NCI-H2029 treated with DMSO at 0.1 percent for 48 hours (cell line): ENCODE measurements at regions not wholly inside any gene's neighbourhood (a gene's known extent, or its start where the extent isn't known, plus 50 kb on each side); places are given as distances from the start of the nearest gene placed in this dataset.
"Not testable (repeated sequence)": the region's sequence is repeated elsewhere in the genome, so short reads cannot be mapped to it uniquely, and the experiment has no call there.

Experiments
- DNase-seq: peaks from one replicate; lab custom pipeline; 2025; lab: John Stamatoyannopoulos, UW

DNA sequence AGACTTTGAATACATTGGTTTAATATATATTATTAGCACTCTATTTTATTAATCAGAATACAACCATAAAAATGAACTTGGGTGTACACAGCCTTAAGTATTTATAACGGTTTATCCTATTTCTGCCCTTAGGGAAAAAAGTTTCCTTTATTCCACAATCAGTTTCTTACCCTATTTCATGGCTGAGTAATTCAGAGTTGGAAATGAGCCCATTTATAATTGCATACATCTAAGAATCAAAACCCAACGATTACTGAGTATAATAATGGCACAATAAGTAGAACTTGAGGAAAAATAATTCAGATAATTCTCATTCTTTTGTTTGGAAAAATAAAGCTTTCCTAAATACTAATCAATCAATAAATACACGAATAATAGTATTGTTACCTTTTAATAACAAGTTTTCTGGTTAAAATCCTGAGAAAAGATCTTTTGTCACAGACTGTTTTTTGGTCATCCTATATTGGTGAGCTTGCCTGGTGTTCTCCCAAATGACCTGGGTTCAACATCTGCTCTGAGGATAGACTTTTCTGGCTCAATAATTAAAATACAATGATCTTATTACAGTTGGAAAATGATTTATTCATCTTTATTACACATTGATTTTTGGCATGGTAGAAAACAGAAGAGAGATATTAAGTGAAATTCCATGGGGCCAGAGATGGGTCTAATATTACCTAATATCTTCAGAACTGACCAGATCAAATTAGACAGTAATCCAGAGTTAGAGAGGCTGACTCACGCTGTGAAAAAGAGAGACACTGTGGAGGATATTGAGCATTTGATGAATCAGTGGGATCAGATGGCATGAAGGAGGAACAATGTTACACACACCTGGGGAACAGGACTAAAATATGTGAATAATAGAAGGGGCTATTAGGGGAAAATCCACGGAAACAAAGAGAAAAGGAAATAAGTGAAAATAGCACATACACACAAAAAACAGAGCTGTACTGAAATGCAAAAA is 162.1 kb upstream of the TBX18 start:
- DNase-seq, result no peak

DNA sequence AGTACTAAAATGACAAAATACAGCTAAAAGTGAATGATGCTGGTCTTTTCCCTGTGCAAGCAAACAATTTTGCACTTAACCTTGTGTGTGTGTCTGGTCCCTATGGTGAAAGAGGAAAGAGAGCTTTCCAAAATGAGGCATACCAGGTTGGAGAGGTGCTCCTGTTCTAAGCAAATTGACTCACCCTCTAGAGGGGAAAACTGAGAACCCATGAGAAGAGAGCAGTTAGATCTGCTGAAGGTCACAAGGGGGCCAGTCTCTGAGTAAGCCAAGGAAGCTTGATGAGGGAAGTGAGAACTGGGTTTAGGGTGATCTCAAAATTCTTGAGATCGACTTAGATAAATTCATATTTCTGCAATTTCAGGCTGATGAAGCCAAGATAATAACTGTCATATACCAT is 157.5 kb upstream of the TBX18 start:
- DNase-seq, result peak; percentile 90

DNA sequence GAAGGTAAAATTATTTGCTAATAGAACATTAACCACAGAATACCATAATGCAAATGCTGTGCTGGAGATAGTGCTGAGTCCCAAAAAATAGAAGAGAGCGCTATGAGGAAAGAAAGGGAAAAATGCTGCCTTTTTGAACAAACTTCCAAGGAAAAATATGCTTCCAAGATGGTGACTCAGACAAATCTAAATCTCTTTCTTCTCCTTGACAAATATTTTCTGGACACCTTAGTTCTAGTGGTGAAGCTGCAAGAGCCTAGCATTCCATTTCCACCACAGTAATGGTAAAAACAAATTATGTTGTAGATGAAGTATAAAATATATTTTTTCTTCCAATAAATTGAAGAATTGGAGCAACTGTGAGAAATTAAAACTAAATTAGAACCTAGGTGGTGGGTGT is 155.6 kb upstream of the TBX18 start:
- DNase-seq, result no peak

DNA sequence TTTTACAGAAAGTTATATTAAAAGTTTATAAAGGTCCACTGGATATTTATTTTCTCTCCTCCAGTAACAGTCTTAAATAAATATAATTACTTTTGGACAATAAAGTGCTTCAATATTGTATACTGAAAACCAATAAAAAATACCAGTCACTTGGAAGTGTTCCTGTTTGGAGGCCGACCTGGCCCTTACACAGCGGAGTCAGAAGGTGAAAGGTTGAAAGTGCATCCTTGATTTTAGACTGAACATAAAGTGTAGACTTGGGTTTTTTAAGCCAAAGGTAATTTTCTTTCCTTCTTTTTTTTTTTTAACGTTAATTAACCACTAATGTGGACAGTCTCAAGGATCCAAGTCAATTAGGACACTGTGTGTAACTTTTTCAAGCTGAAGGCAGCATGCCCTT is 152.3 kb upstream of the TBX18 start:
- no peak for DNase-seq

DNA sequence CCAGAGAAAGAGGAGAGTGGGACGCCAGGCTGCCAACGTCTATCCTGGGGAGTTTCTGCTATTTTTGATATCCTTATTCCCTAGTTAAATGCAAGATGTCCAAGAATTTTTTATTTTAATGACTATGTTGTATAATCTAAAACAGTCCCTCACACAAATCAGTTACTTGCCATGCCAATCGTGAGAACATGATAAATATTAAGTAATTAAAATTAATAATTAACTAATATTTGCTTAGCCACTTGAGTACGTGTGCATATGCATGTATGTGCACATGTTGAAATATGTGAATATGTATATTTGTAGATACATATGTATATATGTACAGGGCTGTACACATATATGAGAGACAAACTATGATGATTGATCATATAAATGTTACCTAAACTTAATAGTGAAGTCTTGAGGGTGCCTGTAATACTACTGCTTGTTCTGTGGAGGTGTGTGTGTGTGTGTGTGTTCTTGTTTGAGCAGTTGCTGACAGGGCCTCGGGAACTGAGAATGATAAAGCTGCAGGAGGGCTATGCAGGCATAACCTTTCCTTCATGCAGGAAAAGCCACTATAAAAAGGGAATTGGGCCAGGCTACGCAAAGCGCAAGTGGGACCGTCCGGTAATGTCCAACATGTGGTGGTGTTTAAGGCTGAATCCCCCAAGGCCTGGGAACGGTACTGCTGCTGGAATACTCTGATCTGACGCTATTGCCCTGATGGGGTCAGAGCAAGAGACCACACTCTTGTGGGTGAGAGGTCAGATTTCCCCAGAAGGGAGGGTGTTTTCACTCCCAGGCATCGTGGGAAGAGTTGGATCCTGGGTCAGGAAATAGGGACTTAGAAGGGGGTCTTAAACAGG is 148.3 kb upstream of the TBX18 start:
- no peak for DNase-seq

DNA sequence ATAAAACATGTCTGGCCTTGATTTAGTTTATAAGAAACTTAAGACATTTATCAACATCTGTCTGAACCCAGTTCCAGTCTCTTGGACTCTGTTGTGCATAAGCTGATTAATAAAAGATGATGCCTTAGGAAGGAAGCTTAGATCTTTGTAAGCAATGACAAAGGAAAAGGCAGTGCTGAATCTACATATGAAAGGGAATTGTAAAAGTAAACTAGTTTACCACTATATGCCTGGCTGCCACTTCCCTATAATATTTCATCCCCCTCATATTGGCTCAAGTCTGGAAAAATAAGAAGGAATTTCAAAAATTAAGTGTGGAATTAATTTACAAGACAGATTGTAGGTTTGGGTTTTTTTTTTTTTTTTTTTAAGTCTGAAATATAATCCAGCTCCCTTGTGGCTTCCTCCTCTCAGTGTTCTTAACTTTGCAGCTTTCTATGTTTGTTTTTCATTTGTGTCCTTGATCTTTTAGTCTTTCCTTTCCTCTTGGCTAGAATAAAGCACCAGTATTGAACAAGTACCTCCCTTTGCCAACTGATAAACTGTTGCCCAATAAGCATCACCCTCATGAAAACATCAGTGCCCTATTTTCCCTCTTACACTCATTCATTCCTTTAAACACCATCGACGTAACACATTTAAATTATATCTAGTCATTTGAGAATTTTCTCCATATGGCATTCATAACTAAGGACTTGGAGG is 146.7 kb upstream of the TBX18 start:
- no peak for DNase-seq

DNA sequence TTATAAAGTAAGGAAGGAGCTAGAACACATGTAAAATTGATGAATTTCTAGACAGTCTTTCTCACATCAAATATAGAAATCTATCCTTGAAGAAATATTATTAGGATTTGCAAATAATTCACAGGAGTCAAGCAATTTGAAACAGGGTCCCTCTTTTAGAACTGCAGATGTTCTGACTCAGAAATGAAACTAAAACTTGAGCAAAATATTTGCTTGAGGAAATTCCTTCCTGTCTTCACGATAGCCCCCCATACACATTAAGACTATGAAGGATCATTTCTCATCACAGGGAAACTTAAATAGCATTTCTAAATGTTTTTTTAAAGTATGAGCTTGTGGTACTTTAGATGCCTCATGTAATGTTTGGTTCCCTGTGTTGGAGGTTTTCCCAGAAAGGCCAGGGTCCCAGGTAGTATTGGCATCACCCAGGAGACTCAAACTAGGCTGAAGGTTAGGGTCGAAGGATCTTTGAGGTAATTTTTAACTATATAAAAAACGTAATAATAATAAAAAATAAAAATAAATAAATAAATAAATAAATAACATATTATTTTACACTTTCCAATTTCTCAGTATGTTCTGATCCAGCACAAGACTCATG is 144.0 kb upstream of the TBX18 start:
- DNase-seq, result no peak

DNA sequence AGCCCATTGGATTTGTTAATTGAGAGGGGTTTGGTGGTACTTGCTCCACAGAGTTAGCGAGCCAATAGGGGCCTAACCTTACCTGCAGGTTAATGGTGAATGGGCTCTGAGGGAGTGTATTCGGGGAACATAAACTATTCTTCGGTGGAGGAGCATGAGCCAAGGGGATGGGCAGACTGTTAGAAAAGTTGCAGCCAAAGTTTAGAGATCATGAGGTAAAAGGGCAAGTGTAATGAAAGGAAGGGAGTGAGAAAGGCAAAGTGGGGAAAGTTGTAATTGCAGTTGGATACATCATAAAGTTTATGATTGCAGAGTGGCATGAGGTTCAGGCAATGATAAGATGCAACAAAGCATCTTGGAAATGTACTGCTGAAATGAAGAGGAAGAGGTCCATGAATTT is 142.1 kb upstream of the TBX18 start:
- no peak for DNase-seq

DNA sequence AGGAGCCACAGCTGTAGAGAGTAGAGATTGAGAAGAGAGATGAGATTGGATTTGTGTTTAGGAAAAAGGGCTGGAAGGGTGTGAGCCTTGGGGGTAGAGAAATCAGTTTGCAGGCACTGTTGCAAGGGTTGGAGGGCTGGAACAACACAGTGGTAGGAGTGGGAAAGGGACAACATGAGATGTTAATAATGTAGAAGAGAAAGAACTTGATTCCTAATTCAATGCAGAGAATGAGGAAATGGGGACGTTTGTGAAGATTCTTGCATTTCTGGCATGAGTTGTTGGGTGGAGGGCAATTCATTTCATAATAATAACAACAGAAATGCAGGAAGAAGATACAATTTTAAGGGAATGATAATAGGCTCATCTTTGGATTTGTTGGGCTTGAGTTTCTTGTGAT is 141.4 kb upstream of the TBX18 start:
- no peak for DNase-seq

DNA sequence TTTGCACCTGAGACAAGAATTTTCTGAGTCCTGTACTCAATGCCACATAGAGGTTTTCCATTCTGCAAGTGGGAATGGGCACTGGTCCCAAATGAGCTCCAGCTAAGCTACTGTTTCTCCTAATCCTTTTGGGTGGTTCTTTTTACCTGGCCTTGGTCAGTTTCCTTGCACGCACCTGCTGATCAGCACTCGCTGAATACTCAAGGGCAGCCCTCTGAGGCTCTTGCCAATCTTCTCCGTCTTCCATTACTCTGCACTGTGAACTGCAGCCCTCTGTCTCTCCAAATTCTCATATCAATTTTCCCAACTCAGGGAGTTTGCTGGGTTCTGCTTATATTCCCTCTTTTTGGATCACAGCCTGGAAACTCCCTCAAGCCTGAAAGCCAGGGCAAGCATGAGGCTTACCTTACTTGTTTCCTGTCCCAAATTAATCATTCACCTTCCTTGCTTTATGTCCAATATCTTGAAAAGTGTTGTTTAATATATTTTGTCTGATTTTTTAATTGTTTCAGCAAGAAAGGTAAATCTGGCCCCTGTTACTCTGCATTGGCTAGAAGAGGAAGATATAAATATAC is 138.0 kb upstream of the TBX18 start:
- no peak for DNase-seq

DNA sequence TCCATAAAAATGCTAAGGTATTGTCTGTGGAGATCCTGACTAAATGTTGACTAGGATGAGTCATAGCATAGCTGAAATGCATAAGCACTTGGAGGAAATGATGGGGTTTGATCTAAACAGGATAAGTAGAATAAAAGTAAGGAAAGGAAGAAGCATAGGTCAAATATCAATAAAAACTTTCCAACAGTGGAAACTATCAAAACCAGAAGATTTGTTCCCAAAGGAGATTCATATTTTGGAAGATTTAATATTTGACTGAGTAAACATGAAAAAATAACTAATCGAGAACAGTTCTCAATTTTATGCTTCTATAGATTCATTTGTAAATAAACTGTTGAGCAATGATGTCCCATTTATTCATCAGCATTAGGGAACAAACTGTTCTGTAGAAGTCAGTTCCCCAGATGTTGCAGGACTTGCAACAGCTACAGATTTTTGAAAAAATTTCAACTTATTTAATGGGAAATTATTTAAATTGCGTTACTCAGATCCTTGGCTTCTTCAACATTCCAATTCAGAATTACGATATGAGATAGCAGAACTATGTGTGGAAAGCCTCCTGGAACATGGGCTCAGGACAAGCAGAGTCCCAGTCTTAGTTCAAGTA is 133.7 kb upstream of the TBX18 start:
- no peak for DNase-seq

DNA sequence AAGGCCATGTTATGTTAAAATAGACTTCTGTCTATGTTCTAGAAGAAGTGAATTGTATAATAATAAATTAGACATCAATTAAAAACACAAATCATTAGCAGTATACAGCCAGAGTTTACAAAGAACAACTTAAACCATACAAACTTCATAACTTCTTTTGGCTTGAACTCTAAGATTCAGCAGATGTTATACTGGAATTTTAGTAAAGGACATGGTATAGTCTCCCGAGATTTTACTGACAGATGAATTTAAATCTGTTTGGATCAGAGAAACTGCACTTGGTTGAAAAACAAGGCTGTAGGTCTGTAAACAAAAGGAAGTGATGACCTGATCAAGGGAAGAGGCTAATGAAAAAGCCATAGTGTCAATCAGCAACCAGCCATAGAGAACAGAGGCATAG is 132.6 kb upstream of the TBX18 start:
- DNase-seq, result no peak

DNA sequence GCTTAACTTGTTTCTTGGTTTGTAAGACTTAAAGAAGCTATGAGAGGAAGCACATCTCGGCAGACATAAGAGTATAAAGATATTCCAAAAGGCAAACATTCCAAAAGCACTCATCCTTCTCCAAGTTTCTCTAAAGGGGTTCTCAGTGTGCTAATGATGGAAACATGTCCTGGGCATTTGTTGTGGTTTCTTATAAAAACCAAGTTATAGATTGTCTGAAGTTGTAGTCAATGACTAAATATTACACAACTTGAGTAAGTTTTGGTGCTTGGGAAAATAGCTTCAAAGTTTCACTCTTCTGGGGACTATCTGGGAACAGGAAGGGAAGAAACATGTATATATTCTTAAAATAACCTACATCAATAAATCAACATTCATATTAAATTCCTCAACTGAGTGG is 128.3 kb upstream of the TBX18 start:
- no peak for DNase-seq

DNA sequence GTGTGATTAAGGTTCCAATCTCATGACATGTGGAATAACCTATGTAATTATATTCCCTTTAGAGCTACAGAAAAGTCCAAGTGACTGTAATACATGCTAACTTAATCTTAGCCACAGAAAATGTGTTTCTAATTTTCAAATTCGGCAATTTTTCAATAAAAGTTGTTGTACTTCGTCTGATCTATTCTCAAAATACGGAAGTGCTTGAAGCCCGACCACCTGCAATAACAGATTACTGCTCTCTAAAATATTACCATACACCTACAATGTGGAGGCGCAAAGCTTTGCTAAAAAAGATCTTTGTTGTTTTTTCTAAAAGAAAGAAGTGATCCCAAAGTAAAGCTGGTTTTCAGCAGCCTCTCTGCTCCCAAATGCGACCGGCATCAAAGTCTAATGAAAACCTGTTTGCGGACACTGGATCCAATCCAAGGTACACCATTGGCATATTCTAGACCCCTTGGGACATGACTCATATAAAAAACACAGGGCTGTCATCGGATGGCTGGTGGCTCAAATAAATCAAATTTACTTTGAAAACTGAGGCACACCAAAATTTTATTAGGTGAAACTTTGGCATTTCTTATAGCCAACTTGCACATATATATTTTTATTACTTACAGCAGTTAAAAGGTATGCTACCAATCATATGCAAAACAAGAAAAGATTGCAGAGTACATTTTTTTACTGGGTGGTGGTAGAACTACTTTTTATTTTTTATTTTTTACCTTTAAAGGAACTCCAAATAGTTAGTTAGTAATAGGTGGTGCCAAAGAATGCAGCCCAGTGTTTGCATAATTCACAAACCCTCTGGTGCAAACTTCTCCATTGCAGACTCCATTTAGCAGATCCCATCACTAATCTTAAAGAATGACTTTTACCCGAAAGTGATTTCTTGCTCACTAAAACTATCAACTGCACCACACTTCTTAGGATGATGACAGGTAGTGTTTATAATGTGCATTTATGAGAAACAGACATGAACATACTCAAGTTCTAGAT is 118.7 kb upstream of the TBX18 start:
- no peak for DNase-seq

DNA sequence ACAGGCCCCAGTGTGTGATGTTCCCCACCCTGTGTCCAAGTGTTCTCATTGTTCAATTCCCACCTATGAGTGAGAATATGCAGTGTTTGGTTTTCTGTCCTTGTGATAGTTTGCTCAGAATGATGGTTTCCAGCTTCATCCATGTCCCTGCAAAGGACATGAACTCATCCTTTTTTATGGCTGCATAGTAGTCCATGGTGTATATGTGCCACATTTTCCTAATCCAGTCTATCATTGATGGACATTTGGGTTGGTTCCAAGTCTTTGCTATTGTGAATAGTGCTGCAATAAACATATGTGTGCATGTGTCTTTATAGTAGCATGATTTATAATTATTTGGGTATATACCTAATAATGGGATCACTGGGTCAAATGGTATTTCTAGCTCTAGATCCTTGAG is 115.0 kb upstream of the TBX18 start:
- DNase-seq, result not testable (repeated sequence)

DNA sequence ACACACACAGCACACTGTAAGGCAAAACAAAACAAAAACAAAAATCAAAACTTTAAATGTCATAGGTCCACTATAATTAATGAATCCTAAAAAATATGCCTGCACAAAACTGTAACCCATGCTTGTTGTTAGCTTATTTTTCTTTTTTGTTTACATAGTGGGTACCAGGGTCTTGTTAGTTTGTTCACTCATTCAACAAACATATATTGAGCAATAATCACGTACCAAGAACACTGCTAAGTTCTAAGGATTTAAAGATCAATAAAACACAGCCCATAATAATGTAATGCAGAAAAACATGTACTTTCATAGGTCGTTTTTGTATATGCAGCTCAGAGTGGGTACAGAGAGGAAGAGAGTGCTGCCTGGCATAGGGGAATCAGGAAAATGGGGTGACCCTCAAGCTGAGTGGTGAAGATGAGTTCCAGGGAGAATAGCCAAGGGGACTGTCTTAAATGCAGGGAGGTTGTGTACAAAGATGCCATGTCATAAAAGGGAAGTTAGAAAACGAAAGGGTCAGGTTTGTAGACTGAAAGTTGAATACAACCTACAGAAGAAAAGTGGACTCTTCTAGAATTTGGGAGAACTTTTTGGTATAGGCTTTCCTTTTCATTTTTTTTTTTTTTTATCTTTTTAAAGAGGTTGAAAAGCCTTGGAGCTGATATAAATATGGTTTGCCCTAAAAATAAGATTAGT is 113.3 kb upstream of the TBX18 start:
- no peak for DNase-seq

DNA sequence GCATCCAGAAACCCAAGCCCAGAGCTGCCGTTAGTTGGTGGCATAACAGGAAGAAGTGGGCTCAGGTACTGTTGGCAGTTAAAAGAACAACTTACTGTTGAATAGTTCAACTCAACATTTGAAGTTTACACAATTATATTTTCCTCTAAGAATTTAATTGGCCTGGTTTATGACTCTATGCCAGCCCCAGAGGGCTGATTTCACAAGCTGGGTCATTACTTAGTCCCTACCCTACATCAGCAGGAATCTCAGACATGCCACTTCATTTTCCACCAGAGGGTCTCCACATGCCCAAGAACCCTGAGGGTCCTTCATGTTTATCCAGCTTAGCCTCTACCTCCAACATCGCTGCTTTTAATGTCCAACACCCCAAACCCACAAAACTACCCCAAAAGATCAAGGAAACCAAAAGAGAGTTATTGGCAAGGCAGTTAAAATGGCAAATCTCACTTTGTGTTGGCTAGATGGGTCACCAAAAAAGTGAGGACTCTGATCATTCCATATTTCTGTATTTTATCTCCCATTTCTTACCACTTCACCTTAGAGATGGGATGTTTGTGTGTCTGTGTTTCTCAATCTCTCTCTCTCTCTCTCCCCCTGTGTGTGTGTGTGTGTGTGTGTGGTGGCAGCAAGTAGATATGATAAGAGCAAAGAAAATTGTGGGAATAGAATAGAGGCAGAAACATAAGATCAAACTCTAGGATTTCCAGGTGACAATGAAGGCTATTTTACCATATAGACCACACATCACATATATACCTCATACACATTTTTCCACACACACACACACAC is 112.5 kb upstream of the TBX18 start:
- DNase-seq, result no peak

DNA sequence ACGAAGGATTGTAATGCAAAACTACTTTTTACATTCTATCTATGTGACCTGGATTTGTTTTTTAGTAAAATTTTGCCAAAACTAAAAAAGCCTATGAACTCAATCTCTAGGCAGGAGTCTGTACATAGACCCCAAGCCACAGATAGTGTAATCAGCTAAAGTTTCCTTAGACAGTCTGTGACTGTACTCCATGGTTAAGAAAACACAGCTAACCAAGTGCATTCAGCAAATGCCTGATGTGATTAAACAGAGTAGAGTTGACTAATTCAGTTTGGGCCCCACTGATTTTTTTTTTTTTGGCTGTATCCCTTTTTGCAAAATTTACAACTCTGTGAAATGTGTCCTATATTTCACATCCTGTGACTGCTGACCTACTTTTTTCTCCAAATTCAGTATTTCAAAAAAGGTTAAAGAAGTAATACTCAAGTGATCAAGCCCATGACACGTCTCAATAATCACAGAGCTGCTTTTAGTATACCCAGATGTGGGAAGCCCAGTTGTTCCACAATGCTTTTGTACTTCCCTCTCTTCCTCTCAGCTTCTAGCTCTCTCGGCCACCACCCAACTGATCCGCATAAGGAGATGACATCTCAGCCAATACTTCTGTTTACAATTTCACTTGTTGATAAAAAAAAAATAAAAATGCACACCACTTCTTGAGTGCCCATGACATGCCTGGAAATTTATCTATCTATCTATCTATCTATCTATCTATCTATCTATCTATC is 108.8 kb upstream of the TBX18 start:
- no peak for DNase-seq
